ENCODE measurements at regions not wholly inside any gene's neighbourhood (a gene's known extent, or its start where the extent isn't known, plus 50 kb on each side); places are given as distances from the start of the nearest gene placed in this dataset.

DNA sequence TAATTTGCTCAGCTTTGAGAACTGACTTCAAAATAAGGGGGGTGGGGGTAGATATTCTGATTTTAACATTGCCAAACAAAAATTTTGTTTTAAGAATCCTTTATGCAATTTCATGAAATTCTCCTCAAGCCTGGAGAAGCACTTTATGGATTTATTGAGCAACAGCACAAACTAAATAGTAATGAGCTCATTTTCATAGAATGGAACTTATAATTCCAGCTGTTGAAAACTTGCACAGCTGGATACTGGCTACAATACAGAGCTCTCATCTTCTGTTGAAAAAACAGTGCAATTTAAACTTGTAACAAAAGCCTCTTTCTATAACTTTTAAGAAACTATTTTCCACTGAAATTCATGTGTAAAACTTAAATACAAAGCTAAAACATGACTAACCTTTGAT, 137.6 kb upstream of the FN1 start:
- TF ChIP-seq, protein P1, sequence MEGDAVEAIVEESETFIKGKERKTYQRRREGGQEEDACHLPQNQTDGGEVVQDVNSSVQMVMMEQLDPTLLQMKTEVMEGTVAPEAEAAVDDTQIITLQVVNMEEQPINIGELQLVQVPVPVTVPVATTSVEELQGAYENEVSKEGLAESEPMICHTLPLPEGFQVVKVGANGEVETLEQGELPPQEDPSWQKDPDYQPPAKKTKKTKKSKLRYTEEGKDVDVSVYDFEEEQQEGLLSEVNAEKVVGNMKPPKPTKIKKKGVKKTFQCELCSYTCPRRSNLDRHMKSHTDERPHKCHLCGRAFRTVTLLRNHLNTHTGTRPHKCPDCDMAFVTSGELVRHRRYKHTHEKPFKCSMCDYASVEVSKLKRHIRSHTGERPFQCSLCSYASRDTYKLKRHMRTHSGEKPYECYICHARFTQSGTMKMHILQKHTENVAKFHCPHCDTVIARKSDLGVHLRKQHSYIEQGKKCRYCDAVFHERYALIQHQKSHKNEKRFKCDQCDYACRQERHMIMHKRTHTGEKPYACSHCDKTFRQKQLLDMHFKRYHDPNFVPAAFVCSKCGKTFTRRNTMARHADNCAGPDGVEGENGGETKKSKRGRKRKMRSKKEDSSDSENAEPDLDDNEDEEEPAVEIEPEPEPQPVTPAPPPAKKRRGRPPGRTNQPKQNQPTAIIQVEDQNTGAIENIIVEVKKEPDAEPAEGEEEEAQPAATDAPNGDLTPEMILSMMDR (conservative IDR thresholded peaks at IDR 0.05): no peak
- H3K27ac ChIP-seq: no peak overlapping the region

DNA sequence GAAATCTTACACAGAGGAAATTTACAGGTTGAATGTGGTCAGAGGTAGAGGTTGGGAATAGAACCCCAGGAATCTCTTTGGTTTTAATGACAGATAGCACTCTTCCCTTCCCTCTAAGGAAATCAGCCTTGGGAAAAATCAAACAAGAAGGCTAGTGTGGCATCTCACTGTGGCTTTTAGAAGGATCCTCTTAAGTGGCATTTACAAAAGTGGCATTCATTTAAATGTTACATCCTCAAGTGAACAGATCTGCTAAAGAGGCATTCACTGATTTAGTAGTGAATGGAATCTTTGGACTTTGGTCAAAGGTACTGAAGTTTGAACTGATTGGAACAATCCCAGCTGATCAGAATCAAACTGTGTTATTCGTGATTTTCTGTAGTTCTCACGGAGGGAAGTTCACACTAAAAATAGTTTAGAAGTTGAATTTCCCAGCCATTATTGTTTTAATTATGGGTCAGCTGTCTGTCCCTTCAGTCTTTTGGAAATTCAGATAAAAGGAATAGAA, 136.5 kb upstream of the FN1 start:
- no peak overlapping the region for H3K27ac ChIP-seq
- TF ChIP-seq, protein P1 (conservative IDR thresholded peaks at IDR 0.05): no peak

DNA sequence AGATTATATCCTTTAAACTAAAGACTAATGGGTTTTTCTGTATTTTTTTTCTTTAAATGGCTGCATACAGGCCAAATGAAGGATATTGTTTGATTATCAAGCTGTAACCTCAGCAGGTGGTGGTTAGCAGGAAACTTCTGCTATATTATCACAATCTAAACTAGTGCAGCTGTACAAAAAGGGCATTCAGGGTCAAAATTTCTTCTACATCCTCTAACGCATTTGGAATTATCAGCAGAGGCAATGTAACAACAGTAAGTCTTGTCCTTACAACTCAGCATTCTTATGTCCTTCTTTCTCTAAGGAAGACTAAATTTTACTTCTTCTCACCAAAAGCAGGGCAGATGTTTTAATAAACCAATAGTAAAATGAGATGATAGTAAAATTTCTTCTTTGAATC, 135.8 kb upstream of the FN1 start:
- TF ChIP-seq, protein P1 (conservative IDR thresholded peaks at IDR 0.05): no peak
- H3K27ac ChIP-seq: no peak overlapping the region

DNA sequence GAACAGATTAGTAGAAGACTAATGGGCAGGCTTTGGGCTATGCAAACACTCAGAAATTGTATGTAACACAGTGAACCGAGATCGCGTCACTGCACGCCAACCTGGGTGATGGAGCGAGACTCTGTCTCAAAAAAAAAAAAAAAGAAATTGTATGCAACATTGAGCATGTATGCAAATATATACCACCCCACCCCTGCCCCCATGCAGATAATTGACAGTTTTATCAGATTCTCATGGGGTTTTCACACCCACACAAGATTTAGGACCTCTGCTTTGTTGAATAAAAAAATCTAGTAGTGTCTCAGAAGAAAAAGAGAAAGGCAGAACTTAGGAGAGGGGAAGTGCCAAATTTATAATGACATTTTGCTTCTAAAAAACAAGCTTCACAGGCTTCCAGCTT, 131.6 kb upstream of the FN1 start:
- H3K27ac ChIP-seq: no peak overlapping the region
- TF ChIP-seq, protein P1 (conservative IDR thresholded peaks at IDR 0.05): no peak

DNA sequence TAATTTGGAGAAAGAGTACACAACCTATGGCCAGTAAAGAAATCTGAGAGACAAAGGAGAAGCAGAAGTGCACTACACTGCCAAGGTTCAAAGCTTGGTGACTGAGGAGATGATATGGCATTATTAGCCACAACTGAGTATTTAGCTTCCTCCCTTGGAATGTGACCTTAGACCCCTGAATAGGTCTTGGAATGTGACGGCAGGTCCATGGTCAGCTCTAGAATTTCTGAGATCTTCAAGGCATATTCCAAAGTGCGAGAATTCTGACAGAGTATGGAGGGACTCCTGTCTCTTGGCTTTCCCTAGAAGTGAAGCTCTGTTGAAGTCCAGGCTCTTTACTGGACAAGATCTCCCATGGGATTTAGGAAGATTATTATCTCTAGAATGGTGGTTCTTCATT, 130.0 kb upstream of the FN1 start:
- TF ChIP-seq, protein P1 (conservative IDR thresholded peaks at IDR 0.05): no peak

DNA sequence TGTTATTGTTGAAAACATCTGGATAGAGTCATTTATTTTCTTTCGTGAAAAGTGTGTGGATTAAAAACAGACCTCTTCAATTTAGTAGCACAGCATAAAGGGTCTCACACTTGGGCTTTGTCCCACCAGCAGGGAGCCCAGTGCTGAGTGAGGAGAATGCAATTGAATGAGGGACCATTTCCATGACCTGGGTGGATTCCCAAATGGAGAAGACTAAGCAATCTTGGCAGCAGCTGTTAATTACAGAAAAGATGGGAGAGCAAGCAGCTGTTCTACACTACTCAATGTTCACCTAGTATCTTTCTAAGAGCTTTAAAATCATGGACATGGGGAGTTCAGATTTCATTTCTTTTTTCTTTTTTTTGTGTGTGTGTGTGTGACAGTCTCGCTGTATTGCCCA, 121.8 kb upstream of the FN1 start:
- TF ChIP-seq, protein P1 (conservative IDR thresholded peaks at IDR 0.05): no peak
- H3K27ac ChIP-seq: no peak overlapping the region

More for the DNA sequence above, 130.0 kb upstream of the FN1 start:
- no peak overlapping the region for H3K27ac ChIP-seq

DNA sequence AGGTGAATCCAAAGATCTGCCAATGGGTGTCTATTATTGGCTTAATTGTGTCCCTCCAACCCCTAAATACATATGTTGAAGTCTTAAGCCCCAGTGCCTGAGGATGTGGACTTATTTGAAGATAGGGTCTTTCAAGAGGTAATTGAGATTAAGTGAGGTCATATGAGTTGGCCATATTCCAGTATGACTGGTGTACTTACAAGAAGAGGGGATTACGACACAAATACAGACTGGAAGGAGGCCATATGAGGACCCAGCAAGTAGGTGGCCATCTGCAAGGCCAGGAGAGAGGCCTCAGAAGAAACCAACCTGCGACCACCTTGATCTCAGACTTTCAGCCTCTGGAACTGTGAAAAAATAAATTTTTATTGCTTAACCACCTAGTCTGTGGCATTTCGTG, 121.1 kb upstream of the FN1 start:
- H3K27ac ChIP-seq: no peak overlapping the region
- TF ChIP-seq, protein P1 (conservative IDR thresholded peaks at IDR 0.05): no peak

Measured in VCaP (cell line).